Epithelial cell of proximal tubule (primary cell): ENCODE measurements at regions not wholly inside any gene's neighbourhood (a gene's known extent, or its start where the extent isn't known, plus 50 kb on each side); places are given as distances from the start of the nearest gene placed in this dataset.
"Not testable (repeated sequence)": the region's sequence is repeated elsewhere in the genome, so short reads cannot be mapped to it uniquely, and the experiment has no call there.

Source experiments
- DNase-seq: peaks from one replicate; pipeline ENCODE4 v3.0.0-alpha.2; 2011; ENCODE audit warnings: low read depth
- H3K4me3 ChIP-seq: 2 replicates; pipeline ENCODE4 v1.5.1; 2011; ENCODE audit warnings: low read depth, mild to moderate bottlenecking, low read length
- CTCF ChIP-seq: conservative IDR thresholded peaks from 2 replicates; pipeline ENCODE4 v1.5.1; 2012; ENCODE audit warnings: low read depth, mild to moderate bottlenecking, low read length

GRCh38 chr2:242004902-242005230, 135.3 kb downstream of the RTP5 start:
- no peak overlapping the region for H3K4me3 ChIP-seq
- no peak for TF ChIP-seq CTCF
- DNase-seq: no peak

- not testable (repeated sequence) for DNase-seq, H3K4me3 ChIP-seq
Measured at GRCh38 chr2:242006091-242006634, 136.6 kb downstream of the RTP5 start.

- not testable (repeated sequence) for H3K4me3 ChIP-seq, DNase-seq
Measured at GRCh38 chr2:242008908-242009307, 139.4 kb downstream of the RTP5 start.

- not testable (repeated sequence) for H3K4me3 ChIP-seq, DNase-seq
Measured at GRCh38 chr2:242009846-242010245, 140.3 kb downstream of the RTP5 start.

- H3K4me3 ChIP-seq, DNase-seq: not testable (repeated sequence)
Measured at GRCh38 chr2:242010252-242011166, 141.0 kb downstream of the RTP5 start.

GRCh38 chr2:242011167-242011513, 141.6 kb downstream of the RTP5 start:
- H3K4me3 ChIP-seq: no peak overlapping the region
- DNase-seq: no peak
- TF ChIP-seq CTCF: no peak

GRCh38 chr2:242011516-242011915, 142.0 kb downstream of the RTP5 start:
- TF ChIP-seq CTCF: no peak
- no peak overlapping the region for H3K4me3 ChIP-seq
- no peak for DNase-seq

- DNase-seq: no peak
- TF ChIP-seq CTCF: no peak
- H3K4me3 ChIP-seq: no peak overlapping the region
Measured at GRCh38 chr2:242011991-242012764, 142.6 kb downstream of the RTP5 start.
